Suprapubic skin (tissue), 4 donors: ENCODE measurements at regions not wholly inside any gene's neighbourhood (a gene's known extent, or its start where the extent isn't known, plus 50 kb on each side); places are given as distances from the start of the nearest gene placed in this dataset.
"Not testable (repeated sequence)": the region's sequence is repeated elsewhere in the genome, so short reads cannot be mapped to it uniquely, and the experiment has no call there.

Experiments used
- DNase-seq, 2 donors: peaks; one replicate each; pipeline ENCODE4 v3.0.0-alpha.2; 2019; ENCODE audit warnings: low spot score in 2 of 2
- H3K27ac ChIP-seq: fragments of 200-600 bp; sonication (generic); one replicate; pipeline ENCODE4 v1.5.1; 2019
- H3K27me3 ChIP-seq: fragments of 200-600 bp; sonication (generic); one replicate; pipeline ENCODE4 v1.5.1; 2019
- H3K36me3 ChIP-seq: fragments of 200-600 bp; sonication (generic); one replicate; pipeline ENCODE4 v1.5.1; 2019
- H3K4me1 ChIP-seq: fragments of 200-600 bp; sonication (generic); one replicate; pipeline ENCODE4 v1.5.1; 2019
- H3K4me3 ChIP-seq: fragments of 200-600 bp; sonication (generic); one replicate; pipeline ENCODE4 v1.5.1; 2019; ENCODE audit warnings: mild to moderate bottlenecking
- H3K9me3 ChIP-seq: fragments of 200-600 bp; sonication (generic); one replicate; pipeline ENCODE4 v1.5.1; 2019
- EP300 ChIP-seq: sonication (generic); formaldehyde crosslinking; IDR thresholded peaks from one replicate; pipeline ENCODE4 v1.6.1; 2017; ENCODE audit warnings: antibody characterized with exemption
- POLR2A ChIP-seq, 2 donors: fragments of 450-650 bp; IDR thresholded peaks; one replicate each; pipeline ENCODE4 v1.6.1; 2017; ENCODE audit warnings: antibody characterized with exemption in 2 of 2, mild to moderate bottlenecking in 2 of 2, moderate library complexity in 2 of 2
- POLR2AphosphoS5 ChIP-seq, 3 donors: sonication (generic); formaldehyde crosslinking; IDR thresholded peaks; one replicate each; pipeline ENCODE4 v1.6.1; 2017; ENCODE audit warnings: antibody characterized with exemption in 3 of 3
- WGBS: methylation state at CpG from one replicate; pipeline ENCODE4 v1.1.5; 2018; 5-methylcytosine and 5-hydroxymethylcytosine counted together
- TF ChIP-seq, protein P1 (sequence below), 2 donors: fragments of 200-600 bp in 1 of 2; fragments of 450-650 bp in 1 of 2; sonication (generic) in 1 of 2; IDR thresholded peaks; one replicate each; pipeline ENCODE4 v1.5.1; 2016 to 2019; ENCODE audit warnings: antibody characterized with exemption in 2 of 2, mild to moderate bottlenecking in 1 of 2, moderate library complexity in 1 of 2

DNA sequence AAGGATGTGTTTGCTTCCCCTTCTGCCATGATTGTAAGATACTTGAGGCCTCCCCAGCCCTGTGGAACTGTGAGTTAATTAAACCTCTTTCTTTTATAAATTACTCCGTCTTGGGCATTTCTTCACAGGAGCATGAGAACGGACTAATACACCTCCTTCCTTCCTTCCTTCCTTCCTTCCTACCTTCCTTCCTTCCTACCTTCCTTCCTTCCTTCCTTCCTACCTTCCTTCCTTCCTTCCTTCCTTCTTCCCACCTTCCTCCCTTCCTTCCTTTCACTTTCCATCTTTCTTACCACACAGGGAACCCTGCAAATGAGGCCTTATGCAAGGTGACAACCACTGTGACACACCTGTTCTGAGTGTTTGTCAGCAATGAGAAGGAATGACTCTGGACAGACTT lies 141.3 kb upstream of the EXOC2 start:
- Histone ChIP-seq H3K27ac (no peak overlapping the region), H3K4me1 (no peaks in the 10 kb centered on the region), H3K27me3 (peaks cover 4% of the 10 kb centered on the region), H3K36me3 (no peaks in the 10 kb centered on the region), H3K9me3 (no peaks in the 10 kb centered on the region), H3K4me3 (no peak overlapping the region)
- 93% methylated on average over 2 of the region's 2 CpGs for WGBS
- DNase-seq: no peak
- TF ChIP-seq POLR2AphosphoS5 (IDR thresholded peaks at IDR 0.05) (no peak), POLR2A (IDR thresholded peaks at IDR 0.05) (no peak), EP300 (no peak)
- TF ChIP-seq, protein P1, sequence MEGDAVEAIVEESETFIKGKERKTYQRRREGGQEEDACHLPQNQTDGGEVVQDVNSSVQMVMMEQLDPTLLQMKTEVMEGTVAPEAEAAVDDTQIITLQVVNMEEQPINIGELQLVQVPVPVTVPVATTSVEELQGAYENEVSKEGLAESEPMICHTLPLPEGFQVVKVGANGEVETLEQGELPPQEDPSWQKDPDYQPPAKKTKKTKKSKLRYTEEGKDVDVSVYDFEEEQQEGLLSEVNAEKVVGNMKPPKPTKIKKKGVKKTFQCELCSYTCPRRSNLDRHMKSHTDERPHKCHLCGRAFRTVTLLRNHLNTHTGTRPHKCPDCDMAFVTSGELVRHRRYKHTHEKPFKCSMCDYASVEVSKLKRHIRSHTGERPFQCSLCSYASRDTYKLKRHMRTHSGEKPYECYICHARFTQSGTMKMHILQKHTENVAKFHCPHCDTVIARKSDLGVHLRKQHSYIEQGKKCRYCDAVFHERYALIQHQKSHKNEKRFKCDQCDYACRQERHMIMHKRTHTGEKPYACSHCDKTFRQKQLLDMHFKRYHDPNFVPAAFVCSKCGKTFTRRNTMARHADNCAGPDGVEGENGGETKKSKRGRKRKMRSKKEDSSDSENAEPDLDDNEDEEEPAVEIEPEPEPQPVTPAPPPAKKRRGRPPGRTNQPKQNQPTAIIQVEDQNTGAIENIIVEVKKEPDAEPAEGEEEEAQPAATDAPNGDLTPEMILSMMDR (IDR thresholded peaks at IDR 0.05): no peak

DNA sequence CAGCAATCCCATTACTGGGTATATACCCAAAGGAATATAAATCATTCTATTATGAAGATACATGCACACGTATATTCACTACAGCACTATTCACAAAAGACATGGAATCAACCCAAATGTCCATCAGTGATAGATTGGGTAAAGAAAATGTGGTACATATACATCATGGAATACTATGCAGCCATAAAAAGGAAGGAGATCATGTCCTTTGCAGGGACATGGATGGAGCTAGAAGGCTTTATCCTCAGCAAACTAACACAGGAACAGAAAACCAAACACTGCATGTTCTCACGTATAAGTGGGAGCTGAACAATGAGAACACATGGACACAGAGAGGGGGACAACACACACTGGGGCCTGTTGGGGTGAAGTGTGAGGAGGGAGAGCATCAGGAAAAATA lies 139.9 kb upstream of the EXOC2 start:
- 91% methylated on average over 2 of the region's 2 CpGs for WGBS
- not testable (repeated sequence) for H3K27ac ChIP-seq, H3K4me1 ChIP-seq, H3K27me3 ChIP-seq, DNase-seq, H3K36me3 ChIP-seq, H3K4me3 ChIP-seq, H3K9me3 ChIP-seq

DNA sequence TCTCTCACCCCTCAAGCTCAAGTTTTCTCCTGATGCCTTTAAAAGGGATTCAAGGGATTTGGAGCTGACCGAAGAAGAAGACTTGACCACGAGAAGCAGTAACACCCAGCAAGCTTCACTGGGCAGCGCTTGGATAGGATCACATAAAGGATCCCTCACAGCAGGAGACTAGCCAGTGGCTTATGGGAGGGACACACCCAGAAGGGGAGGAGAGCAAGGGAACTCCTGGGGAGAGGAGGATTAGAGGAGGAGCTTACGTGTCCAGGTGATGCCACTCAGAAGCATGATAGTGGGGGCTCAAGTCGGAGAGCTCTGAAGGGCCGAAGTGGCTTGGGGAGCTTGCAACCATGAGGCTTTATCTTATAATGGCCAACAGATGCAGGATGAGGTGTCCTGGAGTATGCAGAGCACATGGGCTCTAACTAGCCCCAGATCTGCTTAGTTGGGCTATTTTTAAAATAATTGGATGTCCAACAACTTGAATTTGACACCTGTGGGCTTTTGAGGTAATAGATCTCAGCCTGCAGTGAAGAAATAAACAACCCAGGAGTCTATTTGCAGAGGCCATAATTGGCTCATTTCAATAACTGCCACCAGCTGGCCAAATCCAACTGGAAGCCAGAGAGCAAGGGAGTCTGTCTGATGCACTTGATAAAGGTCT lies 137.9 kb upstream of the EXOC2 start:
- H3K27ac ChIP-seq: no peak overlapping the region
- TF ChIP-seq, protein P1 (IDR thresholded peaks at IDR 0.05): no peak
- TF ChIP-seq POLR2A (IDR thresholded peaks at IDR 0.05): no peak
- TF ChIP-seq EP300: no peak
- no peak for TF ChIP-seq POLR2AphosphoS5 (IDR thresholded peaks at IDR 0.05)
- DNase-seq: no peak
- H3K27me3 ChIP-seq: no peaks in the 10 kb centered on the region
- H3K9me3 ChIP-seq: no peaks in the 10 kb centered on the region
- no peaks in the 10 kb centered on the region for H3K36me3 ChIP-seq
- no peaks in the 10 kb centered on the region for H3K4me1 ChIP-seq
- 84% methylated on average over 6 of the region's 6 CpGs for WGBS
- no peak overlapping the region for H3K4me3 ChIP-seq

DNA sequence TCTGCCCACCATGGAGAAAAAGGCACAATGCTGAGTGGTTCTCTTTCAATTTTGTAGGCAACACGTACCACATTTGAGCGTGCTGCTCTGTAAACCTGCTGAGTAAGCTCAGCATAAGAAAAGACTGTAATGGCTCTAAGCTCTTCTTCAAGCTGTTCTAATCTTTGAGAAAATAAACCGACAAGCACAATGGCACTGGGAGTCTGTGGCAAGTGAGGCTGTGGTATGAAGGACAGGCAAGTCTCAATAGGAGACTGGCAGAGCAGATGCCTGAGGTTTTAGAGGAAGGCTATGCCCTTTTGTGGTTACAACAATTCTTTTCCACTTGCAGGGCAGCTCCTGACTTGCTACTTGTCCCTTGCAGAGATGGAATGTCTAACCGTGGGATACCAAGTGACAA lies 136.7 kb upstream of the EXOC2 start:
- TF ChIP-seq POLR2AphosphoS5 (IDR thresholded peaks at IDR 0.05): no peak
- TF ChIP-seq EP300: no peak
- TF ChIP-seq, protein P1 (IDR thresholded peaks at IDR 0.05): no peak
- no peak for TF ChIP-seq POLR2A (IDR thresholded peaks at IDR 0.05)
- WGBS: 63% methylated on average over 4 of the region's 4 CpGs
- no peak overlapping the region for H3K4me3 ChIP-seq

DNA sequence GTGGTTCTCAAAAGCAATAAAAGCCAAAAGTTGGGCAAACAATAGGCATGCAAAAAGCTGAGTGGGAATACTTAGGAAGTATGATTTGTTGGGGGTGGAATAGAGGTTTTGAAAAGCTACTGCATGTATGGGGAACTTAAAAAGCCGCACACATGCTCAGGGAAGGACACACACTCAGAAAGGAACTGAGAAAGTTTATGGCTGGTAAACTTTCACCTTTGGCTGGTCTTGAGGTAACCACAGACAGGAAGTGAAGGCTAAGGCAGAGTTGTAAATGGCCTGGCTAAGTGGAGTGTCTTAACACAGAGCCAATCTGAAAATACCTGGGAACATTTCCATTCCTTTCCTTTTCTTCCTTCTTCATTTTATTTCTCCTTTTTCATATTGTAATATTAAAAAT lies 134.5 kb upstream of the EXOC2 start:
- Histone ChIP-seq H3K4me3 (no peak overlapping the region), H3K4me1 (no peaks in the 10 kb centered on the region), H3K27ac (no peak overlapping the region), H3K9me3 (no peaks in the 10 kb centered on the region), H3K27me3 (no peaks in the 10 kb centered on the region), H3K36me3 (no peaks in the 10 kb centered on the region)
- TF ChIP-seq POLR2A (IDR thresholded peaks at IDR 0.05): no peak
- TF ChIP-seq, protein P1 (IDR thresholded peaks at IDR 0.05): no peak
- no peak for TF ChIP-seq EP300
- no peak for TF ChIP-seq POLR2AphosphoS5 (IDR thresholded peaks at IDR 0.05)
- DNase-seq: no peak
- whole genome bisulfite sequencing: 79% methylated on average over 1 of the region's 1 CpG

More for the DNA sequence above, 136.7 kb upstream of the EXOC2 start:
- no peak for DNase-seq
- Histone ChIP-seq H3K4me1 (no peaks in the 10 kb centered on the region), H3K27ac (peak overlapping the region; percentile 28), H3K9me3 (no peaks in the 10 kb centered on the region), H3K36me3 (no peaks in the 10 kb centered on the region), H3K27me3 (no peaks in the 10 kb centered on the region)

DNA sequence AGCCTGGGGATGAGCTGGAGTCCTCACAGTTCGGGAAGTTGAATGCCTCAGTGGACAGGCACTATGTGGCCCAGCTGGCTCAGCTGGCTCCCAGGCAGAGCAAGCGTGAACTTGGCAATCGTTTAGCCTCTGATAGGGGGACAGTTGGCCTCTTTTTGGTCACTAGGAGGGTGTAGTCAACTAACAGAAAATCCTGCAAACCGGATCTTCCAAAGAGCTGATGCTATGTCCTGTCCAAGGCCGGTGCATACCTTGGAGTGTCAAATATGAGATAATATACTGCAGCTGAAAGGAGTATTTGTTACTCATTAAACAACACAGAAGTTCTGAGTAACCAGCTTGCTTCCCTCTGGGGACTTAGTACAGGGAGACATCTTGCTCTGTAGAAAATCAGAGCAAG lies 126.2 kb upstream of the EXOC2 start:
- Histone ChIP-seq H3K27ac (no peak overlapping the region), H3K4me3 (no peak overlapping the region), H3K27me3 (no peaks in the 10 kb centered on the region), H3K4me1 (peaks cover 5% of the 10 kb centered on the region), H3K36me3 (no peaks in the 10 kb centered on the region), H3K9me3 (no peaks in the 10 kb centered on the region)
- WGBS: 69% methylated on average over 5 of the region's 5 CpGs
- no peak for DNase-seq
- TF ChIP-seq, protein P1 (IDR thresholded peaks at IDR 0.05): no peak
- TF ChIP-seq POLR2AphosphoS5 (IDR thresholded peaks at IDR 0.05): no peak
- TF ChIP-seq EP300: no peak
- no peak for TF ChIP-seq POLR2A (IDR thresholded peaks at IDR 0.05)
